ENCODE measurements at regions not wholly inside any gene's neighbourhood (a gene's known extent, or its start where the extent isn't known, plus 50 kb on each side); places are given as distances from the start of the nearest gene placed in this dataset.
"Not testable (repeated sequence)": the region's sequence is repeated elsewhere in the genome, so short reads cannot be mapped to it uniquely, and the experiment has no call there.

- no peaks in the 10 kb centered on the region for H3K9me3 Mint-ChIP-seq (ENCODE audit: unreplicated experiment)
- DNase-seq, result no peak
- ChIA-PET CTCF (no interaction called here), POLR2A (no interaction called here)
- H3K4me3 Mint-ChIP-seq (ENCODE audit: unreplicated experiment), result no peak overlapping the region
- Histone ChIP-seq H3K36me3 (ENCODE audit: control insufficient read depth, insufficient read depth, low read length) (no peaks in the 10 kb centered on the region), H3K4me1 (no peaks in the 10 kb centered on the region), H3K27me3 (replicated peaks; ENCODE audit: control insufficient read depth, insufficient read depth, low read length) (no peaks in the 10 kb centered on the region), H3K4me3 (ENCODE audit: low read depth, low read length) (no peak overlapping the region), H3K9me3 (no peaks in the 10 kb centered on the region)
- no peaks in the 10 kb centered on the region for H3K36me3 Mint-ChIP-seq (ENCODE audit: insufficient read depth, unreplicated experiment)
- H3K27me3 Mint-ChIP-seq (ENCODE audit: insufficient read depth, unreplicated experiment), result no peaks in the 10 kb centered on the region
- no peak for TF ChIP-seq CTCF (IDR thresholded peaks at IDR 0.05; ENCODE audit: insufficient read depth in 1 of 2, low read depth in 1 of 2, low read length in 1 of 2, severe bottlenecking in 1 of 2, unreplicated experiment in 1 of 2)
- no TSS peak for BruUV-seq (replicated peaks)
- intact Hi-C loops (cut with micrococcal nuclease; ENCODE audit: unreplicated experiment), result no loop called here
- no peak overlapping the region for H3K27ac Mint-ChIP-seq (ENCODE audit: unreplicated experiment)
- H3K4me1 Mint-ChIP-seq (ENCODE audit: low read depth, unreplicated experiment), result no peaks in the 10 kb centered on the region
Measured at GRCh38 chr18:30439174-30439573, 603.4 kb downstream of the DSC3 start.

GRCh38 chr18:30432349-30432748 is 610.2 kb downstream of the DSC3 start:
- no peak for DNase-seq
- no peaks in the 10 kb centered on the region for H3K4me1 ChIP-seq
- H3K36me3 Mint-ChIP-seq (ENCODE audit: insufficient read depth, unreplicated experiment), result no peaks in the 10 kb centered on the region
- POLR2A ChIA-PET, result no interaction called here
- CTCF ChIA-PET, result no interaction called here
- peaks cover 2% of the 10 kb centered on the region for H3K27me3 Mint-ChIP-seq (ENCODE audit: insufficient read depth, unreplicated experiment)
- H3K4me1 Mint-ChIP-seq (ENCODE audit: low read depth, unreplicated experiment), result no peaks in the 10 kb centered on the region
- H3K9me3 Mint-ChIP-seq (ENCODE audit: unreplicated experiment), result no peaks in the 10 kb centered on the region
- intact Hi-C loops (cut with micrococcal nuclease; ENCODE audit: unreplicated experiment), result no loop called here
- H3K4me3 ChIP-seq (ENCODE audit: low read depth, low read length), result no peak overlapping the region
- no peaks in the 10 kb centered on the region for H3K27me3 ChIP-seq (replicated peaks; ENCODE audit: control insufficient read depth, insufficient read depth, low read length)
- no peak overlapping the region for H3K4me3 Mint-ChIP-seq (ENCODE audit: unreplicated experiment)
- no peak overlapping the region for H3K27ac Mint-ChIP-seq (ENCODE audit: unreplicated experiment)
- no peaks in the 10 kb centered on the region for H3K9me3 ChIP-seq
- TF ChIP-seq CTCF (IDR thresholded peaks at IDR 0.05; ENCODE audit: insufficient read depth in 1 of 2, low read depth in 1 of 2, low read length in 1 of 2, severe bottlenecking in 1 of 2, unreplicated experiment in 1 of 2), result no peak
- no peaks in the 10 kb centered on the region for H3K36me3 ChIP-seq (ENCODE audit: control insufficient read depth, insufficient read depth, low read length)
- BruUV-seq (replicated peaks), result no TSS peak

GRCh38 chr18:30419399-30419798 is 623.1 kb downstream of the DSC3 start:
- H3K9me3 ChIP-seq; H3K4me1 Mint-ChIP-seq (ENCODE audit: low read depth, unreplicated experiment); H3K36me3 ChIP-seq (ENCODE audit: control insufficient read depth, insufficient read depth, low read length); BruUV-seq (replicated peaks); H3K36me3 Mint-ChIP-seq (ENCODE audit: insufficient read depth, unreplicated experiment); H3K9me3 Mint-ChIP-seq (ENCODE audit: unreplicated experiment); H3K27ac Mint-ChIP-seq (ENCODE audit: unreplicated experiment); intact Hi-C loops (cut with micrococcal nuclease; ENCODE audit: unreplicated experiment); DNase-seq; H3K27me3 Mint-ChIP-seq (ENCODE audit: insufficient read depth, unreplicated experiment); CTCF ChIA-PET; POLR2A ChIA-PET; H3K4me3 Mint-ChIP-seq (ENCODE audit: unreplicated experiment); H3K27me3 ChIP-seq (replicated peaks; ENCODE audit: control insufficient read depth, insufficient read depth, low read length); H3K4me1 ChIP-seq; H3K4me3 ChIP-seq (ENCODE audit: low read depth, low read length): not testable (repeated sequence)

- no peak overlapping the region for H3K4me3 Mint-ChIP-seq (ENCODE audit: unreplicated experiment)
- intact Hi-C loops (cut with micrococcal nuclease; ENCODE audit: unreplicated experiment), result no loop called here
Measured at GRCh38 chr18:30415903-30416302, 626.6 kb downstream of the DSC3 start.

More at GRCh38 chr18:30415903-30416302, 626.6 kb downstream of the DSC3 start:
- Mint-ChIP-seq H3K36me3 (ENCODE audit: insufficient read depth, unreplicated experiment) (no peaks in the 10 kb centered on the region), H3K4me1 (ENCODE audit: low read depth, unreplicated experiment) (no peaks in the 10 kb centered on the region), H3K27me3 (ENCODE audit: insufficient read depth, unreplicated experiment) (no peaks in the 10 kb centered on the region), H3K9me3 (ENCODE audit: unreplicated experiment) (no peaks in the 10 kb centered on the region), H3K27ac (ENCODE audit: unreplicated experiment) (no peak overlapping the region)
- H3K36me3 ChIP-seq (ENCODE audit: control insufficient read depth, insufficient read depth, low read length), result no peaks in the 10 kb centered on the region
- no peaks in the 10 kb centered on the region for H3K9me3 ChIP-seq
- no peak overlapping the region for H3K4me3 ChIP-seq (ENCODE audit: low read depth, low read length)
- no TSS peak for BruUV-seq (replicated peaks)
- POLR2A ChIA-PET, result no interaction called here
- TF ChIP-seq CTCF (IDR thresholded peaks at IDR 0.05; ENCODE audit: insufficient read depth in 1 of 2, low read depth in 1 of 2, low read length in 1 of 2, severe bottlenecking in 1 of 2, unreplicated experiment in 1 of 2), result no peak
- H3K27me3 ChIP-seq (replicated peaks; ENCODE audit: control insufficient read depth, insufficient read depth, low read length), result no peaks in the 10 kb centered on the region
- CTCF ChIA-PET, result no interaction called here
- H3K4me1 ChIP-seq, result no peaks in the 10 kb centered on the region
- no peak for DNase-seq
